HFF-Myc (cell line): ENCODE measurements at regions not wholly inside any gene's neighbourhood (a gene's known extent, or its start where the extent isn't known, plus 50 kb on each side); places are given as distances from the start of the nearest gene placed in this dataset.

Experiments
- DNase-seq: peaks from one replicate; pipeline ENCODE4 v3.0.0-alpha.2; 2011; ENCODE audit warnings: low read depth; ENCODE audit errors: extremely low read depth
- H3K4me3 ChIP-seq: replicated peaks from 2 replicates; pipeline ENCODE4 v1.5.1; 2011; ENCODE audit warnings: low read depth, mild to moderate bottlenecking, control low read depth, low read length
- CTCF ChIP-seq: IDR thresholded peaks from 2 replicates; pipeline ENCODE4 v1.5.1; 2012; ENCODE audit warnings: mild to moderate bottlenecking, low read depth, low read length, control low read depth; ENCODE audit errors: missing control alignments

- TF ChIP-seq CTCF, result no peak
- no peak overlapping the region for H3K4me3 ChIP-seq
- DNase-seq, result no peak
These were observed 423.5 kb downstream of the ZNF536 start for GRCh38 chr19:30795727-30796126.

DNA sequence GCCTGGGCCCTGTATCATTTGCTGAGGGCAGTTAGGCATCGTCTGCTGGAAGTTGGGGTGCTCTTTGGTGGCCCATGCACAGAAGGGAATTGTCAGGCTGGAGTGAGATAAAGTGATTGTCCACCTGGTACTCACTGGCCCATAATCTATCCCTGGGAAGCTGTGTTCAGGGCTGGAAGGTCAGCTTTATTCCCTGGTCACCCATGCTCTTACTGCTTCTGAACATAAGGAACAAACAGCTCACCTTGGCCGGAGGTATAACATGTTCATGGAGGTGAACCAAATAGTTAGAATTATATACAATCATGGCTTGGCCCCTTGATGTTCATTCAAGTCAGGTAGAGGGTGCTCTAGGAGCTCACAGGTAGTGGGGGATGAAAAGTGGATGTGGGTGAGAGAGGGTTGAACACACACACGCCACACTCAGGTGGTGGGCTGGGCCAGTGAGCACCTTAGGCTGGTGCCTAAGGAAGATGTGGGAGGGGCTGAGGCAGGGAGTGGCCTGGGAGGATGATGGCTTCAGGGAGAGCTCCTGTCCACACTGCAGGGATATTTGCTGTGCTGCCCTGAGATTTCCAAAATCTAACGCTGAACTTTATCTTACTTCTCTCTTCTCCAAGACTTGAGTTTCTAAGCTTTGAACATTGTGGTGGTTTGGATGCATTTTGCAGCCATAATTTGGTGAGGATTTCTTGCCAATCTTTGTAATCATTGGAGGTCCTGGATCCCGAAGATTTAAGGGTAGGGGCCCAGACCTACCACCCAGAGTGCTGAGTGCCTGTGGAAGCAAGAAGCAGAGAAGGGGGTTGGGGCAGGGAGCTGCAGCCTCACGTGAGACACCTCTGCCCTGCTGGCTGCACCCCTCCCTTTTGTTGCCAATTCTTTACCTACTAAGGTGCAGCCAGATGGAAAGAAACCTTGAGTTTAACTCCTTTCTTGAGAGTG is 420.6 kb downstream of the ZNF536 start:
- H3K4me3 ChIP-seq, result no peak overlapping the region
- no peak for DNase-seq
- TF ChIP-seq CTCF, result no peak

- no peak overlapping the region for H3K4me3 ChIP-seq
- no peak for TF ChIP-seq CTCF
- DNase-seq, result no peak
These were observed 418.9 kb downstream of the ZNF536 start for GRCh38 chr19:30791088-30791487.

DNA sequence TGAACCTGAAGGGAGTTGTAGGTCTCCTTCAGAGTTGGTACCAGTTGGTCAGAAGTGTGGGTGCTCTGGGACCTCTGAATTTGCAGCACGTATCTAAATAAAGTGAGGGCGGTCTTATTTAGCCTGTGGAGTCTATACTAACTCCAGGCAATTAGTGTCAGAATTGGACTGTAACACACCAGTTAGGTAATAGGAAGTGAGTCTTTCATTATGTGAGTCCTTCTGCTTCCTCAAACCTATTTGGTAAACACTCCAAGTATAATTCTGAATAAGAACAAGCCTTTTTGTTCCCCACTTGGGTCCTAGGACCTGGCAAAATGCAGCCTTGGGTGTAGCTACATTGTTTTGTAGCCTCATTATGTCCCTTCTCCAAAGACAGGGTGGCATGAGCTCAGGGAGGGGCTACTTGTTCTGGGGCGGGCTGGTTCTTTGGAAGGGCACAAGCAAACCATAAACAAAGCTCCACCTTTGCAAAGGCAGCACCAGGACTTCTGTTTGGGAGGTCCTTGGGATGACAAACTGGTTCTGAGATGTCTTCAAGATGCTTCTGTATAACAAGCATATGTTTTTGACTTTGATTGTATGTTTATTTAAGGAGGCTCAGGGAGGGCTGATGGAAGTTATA is 418.0 kb downstream of the ZNF536 start:
- no peak overlapping the region for H3K4me3 ChIP-seq
- DNase-seq, result no peak
- TF ChIP-seq CTCF, result no peak

DNA sequence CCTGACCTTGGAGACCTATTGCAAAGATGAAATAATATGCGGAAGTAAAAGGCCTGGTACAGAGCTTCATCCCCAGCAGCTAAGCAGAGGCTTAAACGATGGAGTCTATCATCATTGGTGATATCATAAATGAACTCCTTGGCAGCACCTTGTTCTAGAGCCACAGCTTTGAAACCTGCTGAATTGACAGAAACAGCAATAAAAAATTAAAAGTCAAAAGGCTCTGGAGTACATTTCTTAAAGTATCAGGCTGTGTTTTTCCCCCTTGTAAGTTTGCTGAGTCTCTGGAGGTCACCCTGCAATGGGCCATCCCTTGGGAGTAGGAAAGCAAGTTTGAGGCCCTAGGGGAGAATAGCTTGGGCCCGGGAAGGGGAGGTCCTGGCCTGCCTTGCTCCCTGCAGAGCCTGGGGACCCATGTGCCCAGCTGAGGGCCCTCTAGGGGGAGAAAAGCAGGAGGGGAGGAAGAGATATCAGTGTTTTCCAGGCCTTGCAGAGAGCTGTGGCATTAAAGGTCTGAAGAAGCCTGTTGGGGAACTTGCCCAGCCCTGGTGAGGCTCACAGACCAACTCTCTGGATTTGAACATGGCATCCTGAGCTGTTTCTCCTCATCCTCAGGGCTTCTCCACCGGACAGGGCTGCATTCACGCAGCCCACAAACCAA is 416.1 kb downstream of the ZNF536 start:
- no peak overlapping the region for H3K4me3 ChIP-seq
- no peak for DNase-seq
- TF ChIP-seq CTCF, result no peak

GRCh38 chr19:30785458-30786137 is 413.4 kb downstream of the ZNF536 start:
- TF ChIP-seq CTCF, result no peak
- no peak for DNase-seq
- no peak overlapping the region for H3K4me3 ChIP-seq
